H1 (cell line): ENCODE measurements at regions not wholly inside any gene's neighbourhood (a gene's known extent, or its start where the extent isn't known, plus 50 kb on each side); places are given as distances from the start of the nearest gene placed in this dataset.

Experiments
- CTCF ChIA-PET: fragments of 300-600 bp; sonication (Branson Sonifier 250); formaldehyde crosslinking; loops from one replicate; lab custom pipeline; 2021; ENCODE audit not compliant: partially characterized antibody; lab: Charles Lee
- POLR2A ChIA-PET: fragments of 300-600 bp; sonication (Branson Sonifier 250); formaldehyde crosslinking; loops from one replicate; lab custom pipeline; 2021; ENCODE audit warnings: inconsistent platforms; ENCODE audit not compliant: partially characterized antibody; lab: Charles Lee
- DNase-seq, 2 experiments: peaks; one replicate each; pipeline versions ENCODE4 v3.0.0 to v3.0.0-alpha.2; 2010 to 2022; ENCODE audit warnings: low spot score in 2 of 2, low read depth in 1 of 2, mixed read lengths in 1 of 2
- FAIRE-seq: peaks from 2 replicates; lab custom pipeline; 2011; peaks lifted over from hg19 to GRCh38; lab: Jason Lieb, UNC
- H2AFZ ChIP-seq: 2 replicates; pipeline ENCODE4 v1.8.1; 2012; ENCODE audit warnings: low read length, inconsistent platforms
- H2AK5ac ChIP-seq: 2 replicates; pipeline ENCODE4 v1.6.1; 2013; ENCODE audit warnings: low read depth, low read length
- H2BK120ac ChIP-seq: replicated peaks from 2 replicates; pipeline ENCODE3; 2013; ENCODE audit warnings: low read depth, low read length, inconsistent platforms
- H2BK12ac ChIP-seq: 2 replicates; pipeline ENCODE4 v1.6.1; 2013; ENCODE audit warnings: low read depth, low read length
- H2BK15ac ChIP-seq: 2 replicates; pipeline ENCODE4 v1.6.1; 2013; ENCODE audit warnings: low read length
- H2BK20ac ChIP-seq: 2 replicates; pipeline ENCODE4 v1.6.1; 2013; ENCODE audit warnings: low read length
- H2BK5ac ChIP-seq: 2 replicates; pipeline ENCODE4 v1.6.1; 2013; ENCODE audit warnings: low read depth, low read length
- H3K14ac ChIP-seq: 2 replicates; pipeline ENCODE4 v1.6.1; 2013; ENCODE audit warnings: inconsistent platforms; ENCODE audit not compliant: insufficient read length
- H3K18ac ChIP-seq: 2 replicates; pipeline ENCODE4 v1.6.1; 2013; ENCODE audit warnings: low read length; ENCODE audit errors: extremely low read depth
- H3K23ac ChIP-seq: 2 replicates; pipeline ENCODE4 v1.6.1; 2013; ENCODE audit warnings: inconsistent platforms; ENCODE audit not compliant: insufficient read length
- H3K23me2 ChIP-seq: 2 replicates; pipeline ENCODE4 v1.6.1; 2013; ENCODE audit warnings: low read depth, low read length
- H3K27ac ChIP-seq: 2 replicates; pipeline ENCODE4 v1.6.1; 2011; ENCODE audit warnings: low read depth, low read length, inconsistent platforms
- H3K27me3 ChIP-seq, 4 experiments: replicated peaks in 1 of 4; 1 replicate in 1 of 4; 2 replicates in 3 of 4; pipeline versions ENCODE4 v1.6.1 to v1.8.1; 2011 to 2013; ENCODE audit warnings: low read length in 3 of 4, mild to moderate bottlenecking in 3 of 4, inconsistent platforms in 2 of 4, mixed read lengths in 2 of 4, moderate library complexity in 1 of 4; ENCODE audit not compliant: control insufficient read depth in 3 of 4, insufficient read depth in 3 of 4; ENCODE audit errors: extremely low read depth in 1 of 4
- H3K36me3 ChIP-seq, 4 experiments: 2 replicates each; pipeline versions ENCODE4 v1.6.1 to v1.8.1; 2011 to 2013; ENCODE audit warnings: mild to moderate bottlenecking in 4 of 4, low read length in 3 of 4, moderate library complexity in 2 of 4, control low read depth in 1 of 4, inconsistent platforms in 1 of 4; ENCODE audit not compliant: insufficient read depth in 4 of 4, control insufficient read depth in 2 of 4
- H3K4ac ChIP-seq: replicated peaks from 2 replicates; pipeline ENCODE3; 2013; ENCODE audit warnings: low read length, low read depth, mixed read lengths, inconsistent platforms; ENCODE audit not compliant: insufficient read length
- H3K4me1 ChIP-seq, 4 experiments: replicated peaks in 1 of 4; 1 replicate in 1 of 4; 2 replicates in 3 of 4; pipeline versions ENCODE4 v1.6.1 to v1.8.1; 2011 to 2013; ENCODE audit warnings: low read length in 3 of 4, inconsistent platforms in 2 of 4, mixed read lengths in 1 of 4; ENCODE audit not compliant: insufficient read depth in 4 of 4, control insufficient read depth in 3 of 4
- H3K4me2 ChIP-seq, 2 experiments: 2 replicates each; pipeline versions ENCODE4 v1.6.1 to v1.8.1; 2011 to 2013; ENCODE audit warnings: low read depth in 2 of 2, low read length in 2 of 2, control low read depth in 1 of 2, inconsistent platforms in 1 of 2, mild to moderate bottlenecking in 1 of 2; ENCODE audit not compliant: insufficient read depth in 1 of 2
- H3K4me3 ChIP-seq, 4 experiments: fragments of 200-600, 300-600 bp in 1 of 4; sonication (generic), shearing (Covaris generic), sonication (Bioruptor Twin) in 1 of 4; 2 replicates each; pipeline versions ENCODE4 v1.5.1 to v1.8.1; 2011 to 2016; ENCODE audit warnings: low read length in 4 of 4, low read depth in 3 of 4, control low read depth in 2 of 4, inconsistent platforms in 2 of 4, mild to moderate bottlenecking in 2 of 4, mixed read lengths in 1 of 4, moderate library complexity in 1 of 4; ENCODE audit not compliant: insufficient read depth in 2 of 4; ENCODE audit errors: extremely low read depth in 1 of 4
- H3K56ac ChIP-seq: replicated peaks from 2 replicates; pipeline ENCODE3; 2013; ENCODE audit warnings: low read depth, mild to moderate bottlenecking, mixed read lengths, low read length, inconsistent platforms; ENCODE audit not compliant: insufficient read length
- H3K79me1 ChIP-seq: 2 replicates; pipeline ENCODE4 v1.6.1; 2013; ENCODE audit warnings: low read depth, low read length, control low read depth
- H3K79me2 ChIP-seq, 2 experiments: 2 replicates each; pipeline versions ENCODE4 v1.6.1 to v1.8.1; 2012 to 2013; ENCODE audit warnings: low read length in 2 of 2, mild to moderate bottlenecking in 2 of 2, inconsistent platforms in 1 of 2; ENCODE audit not compliant: insufficient read depth in 2 of 2, control insufficient read depth in 1 of 2
- H3K9ac ChIP-seq, 4 experiments: replicated peaks in 1 of 4; 1 replicate in 1 of 4; 2 replicates in 3 of 4; pipeline versions ENCODE4 v1.6.1 to v1.8.1; 2011 to 2013; ENCODE audit warnings: low read depth in 3 of 4, low read length in 3 of 4, control low read depth in 2 of 4, mild to moderate bottlenecking in 2 of 4, moderate library complexity in 2 of 4, inconsistent platforms in 1 of 4; ENCODE audit errors: extremely low read depth in 1 of 4
- H3K9me3 ChIP-seq, 2 experiments: 2 replicates each; pipeline versions ENCODE4 v1.6.1 to v1.8.1; 2012 to 2013; ENCODE audit warnings: mild to moderate bottlenecking in 2 of 2, moderate library complexity in 2 of 2, control low read depth in 1 of 2, inconsistent platforms in 1 of 2, low read depth in 1 of 2, low read length in 1 of 2, mixed read lengths in 1 of 2; ENCODE audit not compliant: insufficient read depth in 2 of 2
- H4K20me1 ChIP-seq, 2 experiments: replicated peaks in 1 of 2; 2 replicates each; pipeline versions ENCODE3 to v1.8.1; 2011 to 2013; ENCODE audit warnings: inconsistent platforms in 2 of 2, low read length in 2 of 2, mild to moderate bottlenecking in 1 of 2; ENCODE audit not compliant: insufficient read depth in 2 of 2, control insufficient read depth in 1 of 2
- H4K5ac ChIP-seq: 2 replicates; pipeline ENCODE4 v1.6.1; 2013; ENCODE audit warnings: low read length, low read depth, mixed read lengths, inconsistent platforms; ENCODE audit not compliant: insufficient read length
- H4K8ac ChIP-seq: 2 replicates; pipeline ENCODE4 v1.8.0; 2013; ENCODE audit warnings: mild to moderate bottlenecking, moderate library complexity, low read length, inconsistent platforms; ENCODE audit not compliant: insufficient read depth; ENCODE audit errors: extremely low read depth
- H4K91ac ChIP-seq: replicated peaks from 2 replicates; pipeline ENCODE3; 2013; ENCODE audit warnings: low read length, mixed read lengths, inconsistent platforms; ENCODE audit not compliant: insufficient read length
- RXRA ChIP-seq: IDR thresholded peaks from 2 replicates; pipeline ENCODE4 v1.6.1; 2011; ENCODE audit warnings: low read depth, mild to moderate bottlenecking, low read length, moderate library complexity; ENCODE audit not compliant: insufficient read depth
- WGBS, 2 experiments: shearing (Covaris generic) in 1 of 2; methylation state at CpG; one replicate each; pipeline versions ENCODE4 v1.1.6 to v1.1.7; 2013 to 2015; ENCODE audit warnings: low lambda C conversion rate in 2 of 2, mixed read lengths in 2 of 2, inconsistent platforms in 1 of 2, low coverage in 1 of 2, missing lambda C conversion rate in 1 of 2; ENCODE audit not compliant: insufficient replicate concordance in 2 of 2, insufficient coverage in 1 of 2, insufficient read length in 1 of 2; ENCODE audit errors: extremely low coverage in 1 of 2, missing lambda C conversion rate in 1 of 2; 5-methylcytosine and 5-hydroxymethylcytosine counted together

- no peak overlapping the region for H2AK5ac ChIP-seq
- H3K4me3 ChIP-seq = no peak overlapping the region
- H2BK20ac ChIP-seq = no peak overlapping the region
- H4K91ac ChIP-seq = no peak overlapping the region
- H3K36me3 ChIP-seq = no peaks in the 10 kb centered on the region
- H2BK5ac ChIP-seq = no peak overlapping the region
- no peaks in the 10 kb centered on the region for H3K4me1 ChIP-seq
- H4K8ac ChIP-seq = no peak overlapping the region
- no peaks in the 10 kb centered on the region for H3K79me2 ChIP-seq
- FAIRE-seq = no peak
- no peak overlapping the region for H2BK15ac ChIP-seq
- no peaks in the 10 kb centered on the region for H4K20me1 ChIP-seq
- no peak overlapping the region for H3K4ac ChIP-seq
- H3K4me2 ChIP-seq = no peak overlapping the region
- no peak overlapping the region for H4K5ac ChIP-seq
- H2AFZ ChIP-seq = no peak overlapping the region
- no peaks in the 10 kb centered on the region for H3K27me3 ChIP-seq
- ChIA-PET CTCF (no interaction called here), POLR2A (no interaction called here)
- no peak for DNase-seq
- H3K23me2 ChIP-seq = no peaks in the 10 kb centered on the region
- H3K27ac ChIP-seq = no peak overlapping the region
- TF ChIP-seq RXRA = no peak
- no peak overlapping the region for H3K14ac ChIP-seq
- no peaks in the 10 kb centered on the region for H3K9me3 ChIP-seq
- H3K23ac ChIP-seq = no peak overlapping the region
- no peaks in the 10 kb centered on the region for H3K79me1 ChIP-seq
- H3K18ac ChIP-seq = no peak overlapping the region
- no peak overlapping the region for H3K9ac ChIP-seq
- no peak overlapping the region for H3K56ac ChIP-seq
- H2BK12ac ChIP-seq = no peak overlapping the region
- 100% methylated on average over 1 of the region's 1 CpG; no CpG with 5 or more reads in 1 of the 2 experiments for WGBS, 2 experiments
- no peak overlapping the region for H2BK120ac ChIP-seq
Measured at GRCh38 chr6:71608646-71609045, 277.7 kb upstream of the RIMS1 start.
